ENCODE measurements at regions not wholly inside any gene's neighbourhood (a gene's known extent, or its start where the extent isn't known, plus 50 kb on each side); places are given as distances from the start of the nearest gene placed in this dataset.

DNA sequence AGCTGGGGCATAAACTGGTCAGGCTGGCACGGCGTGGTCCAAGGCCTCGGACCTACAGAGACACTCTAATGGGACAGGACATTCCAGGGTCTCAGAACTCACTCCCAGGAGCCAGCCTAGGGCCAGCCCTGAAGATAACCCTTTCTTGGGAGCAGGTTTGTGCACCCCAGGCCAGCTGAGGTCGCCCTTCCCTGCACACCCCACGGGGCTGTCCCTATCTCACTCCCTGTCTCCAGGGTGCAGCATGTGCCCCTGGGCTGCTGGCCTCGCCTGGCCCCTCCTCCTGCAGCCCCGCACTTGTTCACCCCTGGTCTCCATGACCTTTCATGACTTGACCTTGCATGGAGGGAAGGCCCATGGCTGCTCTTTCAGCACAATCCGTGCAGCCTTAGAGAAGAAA lies 1321.8 kb downstream of the BRD1 start:
- Histone ChIP-seq H3K27me3 (ENCODE audit: insufficient read depth in 3 of 3, low read length in 2 of 3) (no peaks in the 10 kb centered on the region), H3K27ac (no peak overlapping the region), H3K4me1 (no peaks in the 10 kb centered on the region), H3K36me3 (ENCODE audit: insufficient read depth in 1 of 2, low read depth in 1 of 2) (no peaks in the 10 kb centered on the region), H3K9me3 (no peaks in the 10 kb centered on the region), H3K4me3 (no peak overlapping the region)
- DNase-seq = no peak
- intact Hi-C loops (cut with DNase I) = no loop called here
- ATAC-seq = no peak
- TF ChIP-seq, protein P1, sequence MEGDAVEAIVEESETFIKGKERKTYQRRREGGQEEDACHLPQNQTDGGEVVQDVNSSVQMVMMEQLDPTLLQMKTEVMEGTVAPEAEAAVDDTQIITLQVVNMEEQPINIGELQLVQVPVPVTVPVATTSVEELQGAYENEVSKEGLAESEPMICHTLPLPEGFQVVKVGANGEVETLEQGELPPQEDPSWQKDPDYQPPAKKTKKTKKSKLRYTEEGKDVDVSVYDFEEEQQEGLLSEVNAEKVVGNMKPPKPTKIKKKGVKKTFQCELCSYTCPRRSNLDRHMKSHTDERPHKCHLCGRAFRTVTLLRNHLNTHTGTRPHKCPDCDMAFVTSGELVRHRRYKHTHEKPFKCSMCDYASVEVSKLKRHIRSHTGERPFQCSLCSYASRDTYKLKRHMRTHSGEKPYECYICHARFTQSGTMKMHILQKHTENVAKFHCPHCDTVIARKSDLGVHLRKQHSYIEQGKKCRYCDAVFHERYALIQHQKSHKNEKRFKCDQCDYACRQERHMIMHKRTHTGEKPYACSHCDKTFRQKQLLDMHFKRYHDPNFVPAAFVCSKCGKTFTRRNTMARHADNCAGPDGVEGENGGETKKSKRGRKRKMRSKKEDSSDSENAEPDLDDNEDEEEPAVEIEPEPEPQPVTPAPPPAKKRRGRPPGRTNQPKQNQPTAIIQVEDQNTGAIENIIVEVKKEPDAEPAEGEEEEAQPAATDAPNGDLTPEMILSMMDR (IDR thresholded peaks at IDR 0.05) = no peak
- WGBS, 3 donors = 74 to 83% (median 78%) methylated on average over 8 of the region's 8 CpGs

DNA sequence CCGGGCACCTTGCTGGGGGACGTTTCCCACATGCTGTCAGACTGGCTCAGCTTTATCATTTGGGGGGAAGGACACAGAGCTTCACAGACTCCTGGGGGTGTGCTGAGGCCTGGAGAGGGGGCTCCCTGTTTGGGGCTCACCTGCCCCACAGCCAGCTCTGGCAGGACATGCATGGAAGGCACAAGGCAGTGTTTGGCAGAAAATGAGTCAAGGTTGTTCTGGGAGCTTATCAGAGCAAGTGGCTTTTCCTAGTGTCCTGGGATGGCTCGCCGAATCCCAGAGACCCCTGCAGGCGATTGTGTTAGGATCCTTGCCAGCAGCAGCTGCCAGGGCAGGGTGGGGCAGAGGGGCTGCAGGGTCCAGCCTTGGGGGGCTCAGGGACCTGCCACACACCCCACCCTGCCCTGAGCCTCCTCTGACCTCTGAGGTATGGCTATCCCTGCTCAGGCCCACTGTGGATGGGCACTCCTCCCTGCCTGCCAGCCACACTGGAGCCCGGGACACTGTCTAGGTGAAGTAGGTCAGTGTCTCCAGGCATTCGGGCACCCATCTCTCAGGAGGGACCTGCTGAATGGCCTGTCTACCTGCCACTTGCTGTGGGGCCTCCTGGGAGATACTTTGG lies 1323.0 kb downstream of the BRD1 start:
- ATAC-seq = no peak
- WGBS, 3 donors = 61 to 65% (median 62%) methylated on average over 5 to 7 of the region's 7 CpGs
- intact Hi-C loops (cut with DNase I) = no loop called here
- H3K9me3 ChIP-seq = no peaks in the 10 kb centered on the region
- TF ChIP-seq, protein P1 (IDR thresholded peaks at IDR 0.05) = no peak
- no peaks in the 10 kb centered on the region for H3K4me1 ChIP-seq
- H3K27ac ChIP-seq = no peak overlapping the region
- H3K36me3 ChIP-seq (ENCODE audit: insufficient read depth in 1 of 2, low read depth in 1 of 2) = no peaks in the 10 kb centered on the region
- no peaks in the 10 kb centered on the region for H3K27me3 ChIP-seq (ENCODE audit: insufficient read depth in 3 of 3, low read length in 2 of 3)
- DNase-seq = peak in 1 of 2 donors; percentile 36
- no peak overlapping the region for H3K4me3 ChIP-seq

DNA sequence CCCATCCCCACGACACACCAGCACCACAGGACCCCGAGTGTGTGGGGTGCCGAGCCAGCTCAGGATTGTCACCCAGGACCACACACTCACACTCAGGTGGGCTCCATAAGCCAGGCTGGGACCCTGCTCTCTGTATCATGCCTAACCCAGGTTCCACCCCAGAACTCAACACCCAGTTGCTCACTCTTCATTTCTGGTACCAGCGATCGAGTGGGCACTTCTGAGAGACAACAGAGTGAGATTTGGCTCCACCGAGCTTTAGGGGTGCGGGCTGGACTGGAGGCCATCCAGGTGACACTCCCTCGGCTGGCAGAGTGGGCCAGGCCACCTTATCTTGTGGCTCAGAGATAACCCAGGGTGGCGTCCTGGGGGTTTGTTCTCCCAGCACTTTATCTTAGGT lies 1323.8 kb downstream of the BRD1 start:
- TF ChIP-seq, protein P1 (IDR thresholded peaks at IDR 0.05) = no peak
- WGBS, 3 donors = 79 to 88% (median 80%) methylated on average over 9 of the region's 9 CpGs
- no peak for ATAC-seq
- H3K9me3 ChIP-seq = no peaks in the 10 kb centered on the region
- H3K27ac ChIP-seq = no peak overlapping the region
- no peaks in the 10 kb centered on the region for H3K27me3 ChIP-seq (ENCODE audit: insufficient read depth in 3 of 3, low read length in 2 of 3)
- no peaks in the 10 kb centered on the region for H3K4me1 ChIP-seq
- H3K4me3 ChIP-seq = no peak overlapping the region
- no peaks in the 10 kb centered on the region for H3K36me3 ChIP-seq (ENCODE audit: insufficient read depth in 1 of 2, low read depth in 1 of 2)
- intact Hi-C loops (cut with DNase I) = no loop called here
- DNase-seq = peak in 1 of 2 donors; percentile 3

DNA sequence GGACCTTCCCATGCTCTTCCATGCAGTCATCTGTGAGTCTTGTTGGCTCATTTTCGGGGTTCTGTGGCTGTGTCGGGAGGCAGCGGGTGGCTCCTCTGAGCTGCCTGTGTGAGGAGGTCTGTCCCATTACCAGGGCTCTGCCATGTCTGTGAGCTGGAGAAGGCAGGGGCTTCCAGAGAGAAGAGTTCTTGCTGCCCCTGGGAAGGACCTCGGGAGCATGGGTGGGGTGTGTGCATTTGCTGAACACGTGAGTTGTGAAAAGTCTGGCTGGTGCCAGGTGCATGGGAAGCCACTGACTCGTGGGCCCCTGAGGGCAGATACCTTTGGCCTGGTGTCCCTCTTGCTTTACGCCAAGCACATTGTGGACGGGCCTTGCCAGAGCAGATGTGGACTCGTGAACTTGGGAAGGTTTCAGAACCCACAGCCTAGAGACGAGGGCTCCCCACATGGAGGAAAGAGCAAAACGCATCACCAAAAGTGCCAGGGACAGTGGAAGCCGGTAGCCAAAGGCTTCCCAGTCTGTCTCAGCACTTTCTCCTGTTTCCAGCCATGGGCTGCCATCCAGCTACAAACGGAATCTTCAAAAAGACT lies 1324.5 kb downstream of the BRD1 start:
- no peaks in the 10 kb centered on the region for H3K27me3 ChIP-seq (ENCODE audit: insufficient read depth in 3 of 3, low read length in 2 of 3)
- H3K27ac ChIP-seq = no peak overlapping the region
- no peaks in the 10 kb centered on the region for H3K36me3 ChIP-seq (ENCODE audit: insufficient read depth in 1 of 2, low read depth in 1 of 2)
- H3K4me3 ChIP-seq = no peak overlapping the region
- intact Hi-C loops (cut with DNase I) = no loop called here
- H3K9me3 ChIP-seq = no peaks in the 10 kb centered on the region
- 49 to 68% (median 64%) methylated on average over 13 of the region's 13 CpGs for WGBS, 3 donors
- no peaks in the 10 kb centered on the region for H3K4me1 ChIP-seq
- DNase-seq (peak in 1 of 2 donors; percentile 2), ATAC-seq (no peak)
- TF ChIP-seq, protein P1 (IDR thresholded peaks at IDR 0.05) = no peak

Data from psoas muscle (tissue), 7 donors.